ENCODE measurements at regions not wholly inside any gene's neighbourhood (a gene's known extent, or its start where the extent isn't known, plus 50 kb on each side); places are given as distances from the start of the nearest gene placed in this dataset.

DNA sequence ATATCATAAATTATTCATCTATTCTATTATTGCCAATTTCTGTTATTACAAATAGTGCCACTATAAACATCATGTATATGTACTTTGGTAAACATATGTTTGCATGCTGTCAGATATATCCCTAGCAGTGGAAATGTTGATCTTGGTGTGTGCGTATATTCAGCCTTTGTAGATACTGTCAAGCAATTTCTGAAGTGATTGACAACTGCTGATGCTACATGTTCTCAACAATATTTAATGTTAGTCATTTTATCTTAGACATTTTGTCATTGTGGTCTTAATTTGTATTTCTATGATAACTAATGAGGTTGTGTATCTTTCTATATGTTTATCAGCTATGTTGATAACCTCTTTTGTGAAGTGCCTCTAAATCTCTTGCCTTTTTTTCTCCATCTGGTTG, 186.5 kb upstream of the NRG3 start:
- TF ChIP-seq, protein P1, sequence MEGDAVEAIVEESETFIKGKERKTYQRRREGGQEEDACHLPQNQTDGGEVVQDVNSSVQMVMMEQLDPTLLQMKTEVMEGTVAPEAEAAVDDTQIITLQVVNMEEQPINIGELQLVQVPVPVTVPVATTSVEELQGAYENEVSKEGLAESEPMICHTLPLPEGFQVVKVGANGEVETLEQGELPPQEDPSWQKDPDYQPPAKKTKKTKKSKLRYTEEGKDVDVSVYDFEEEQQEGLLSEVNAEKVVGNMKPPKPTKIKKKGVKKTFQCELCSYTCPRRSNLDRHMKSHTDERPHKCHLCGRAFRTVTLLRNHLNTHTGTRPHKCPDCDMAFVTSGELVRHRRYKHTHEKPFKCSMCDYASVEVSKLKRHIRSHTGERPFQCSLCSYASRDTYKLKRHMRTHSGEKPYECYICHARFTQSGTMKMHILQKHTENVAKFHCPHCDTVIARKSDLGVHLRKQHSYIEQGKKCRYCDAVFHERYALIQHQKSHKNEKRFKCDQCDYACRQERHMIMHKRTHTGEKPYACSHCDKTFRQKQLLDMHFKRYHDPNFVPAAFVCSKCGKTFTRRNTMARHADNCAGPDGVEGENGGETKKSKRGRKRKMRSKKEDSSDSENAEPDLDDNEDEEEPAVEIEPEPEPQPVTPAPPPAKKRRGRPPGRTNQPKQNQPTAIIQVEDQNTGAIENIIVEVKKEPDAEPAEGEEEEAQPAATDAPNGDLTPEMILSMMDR (IDR thresholded peaks at IDR 0.05): no peak

DNA sequence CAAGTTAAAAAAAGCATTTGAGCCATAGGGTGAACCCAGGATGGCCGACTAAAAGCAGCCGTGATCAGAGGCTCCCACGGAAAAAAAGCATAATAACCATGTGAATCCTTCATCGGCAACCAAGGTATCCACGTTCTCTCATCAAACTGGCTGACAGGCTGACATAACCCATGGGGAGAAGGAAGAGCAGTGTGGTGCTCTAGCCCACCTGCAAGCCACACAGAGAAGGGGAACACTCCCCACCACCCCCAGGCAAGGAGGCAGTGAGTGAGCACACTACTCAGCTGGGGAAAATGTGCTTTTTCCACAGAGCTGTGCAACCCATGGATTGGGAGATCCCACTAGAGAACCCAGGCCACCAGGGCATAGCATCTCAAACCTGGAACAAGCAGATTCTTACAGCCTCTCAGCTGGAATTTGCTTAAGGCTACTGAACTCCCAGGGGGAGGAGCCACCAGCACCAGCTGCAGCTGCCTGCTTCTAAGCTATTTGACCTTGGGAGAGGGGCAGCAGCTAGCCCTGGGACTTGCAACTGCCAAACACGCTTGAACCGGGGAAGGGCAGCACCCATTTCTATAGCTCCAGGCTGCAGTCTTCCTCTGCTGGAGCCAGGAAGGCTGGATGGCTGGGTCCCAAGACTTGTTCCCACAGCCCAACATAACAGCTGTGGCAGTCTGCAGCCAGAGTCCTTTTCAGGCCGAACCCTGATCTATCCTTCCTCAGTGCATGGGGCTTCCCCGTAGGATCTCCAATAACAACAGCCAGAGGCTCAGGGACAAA, 178.2 kb upstream of the NRG3 start:
- TF ChIP-seq, protein P1 (IDR thresholded peaks at IDR 0.05): no peak

- TF ChIP-seq, protein P1 (IDR thresholded peaks at IDR 0.05): no peak
Measured at GRCh38 chr10:81704596-81704995, 170.4 kb upstream of the NRG3 start.

DNA sequence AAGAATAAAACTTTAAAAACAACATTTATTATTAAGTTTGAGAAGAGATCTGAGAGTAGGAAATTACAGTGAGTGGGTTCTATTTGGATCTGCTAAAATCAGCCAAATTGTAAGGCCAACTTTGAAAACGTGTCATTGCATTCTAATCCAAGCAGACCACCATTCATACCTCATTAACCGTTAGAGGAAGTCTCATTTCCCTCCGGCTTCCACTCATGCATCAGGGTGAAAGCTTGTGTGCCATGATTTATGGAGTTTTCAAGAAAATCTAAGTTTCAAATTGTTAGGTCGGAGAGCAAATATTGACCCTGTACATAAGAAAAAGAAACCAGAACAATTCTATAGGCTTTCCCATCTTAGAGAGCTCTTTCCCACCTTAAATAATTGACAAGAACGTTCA, 166.6 kb upstream of the NRG3 start:
- TF ChIP-seq, protein P1 (IDR thresholded peaks at IDR 0.05): no peak

- TF ChIP-seq, protein P1 (IDR thresholded peaks at IDR 0.05): no peak
Measured at GRCh38 chr10:81708929-81709328, 166.1 kb upstream of the NRG3 start.

DNA sequence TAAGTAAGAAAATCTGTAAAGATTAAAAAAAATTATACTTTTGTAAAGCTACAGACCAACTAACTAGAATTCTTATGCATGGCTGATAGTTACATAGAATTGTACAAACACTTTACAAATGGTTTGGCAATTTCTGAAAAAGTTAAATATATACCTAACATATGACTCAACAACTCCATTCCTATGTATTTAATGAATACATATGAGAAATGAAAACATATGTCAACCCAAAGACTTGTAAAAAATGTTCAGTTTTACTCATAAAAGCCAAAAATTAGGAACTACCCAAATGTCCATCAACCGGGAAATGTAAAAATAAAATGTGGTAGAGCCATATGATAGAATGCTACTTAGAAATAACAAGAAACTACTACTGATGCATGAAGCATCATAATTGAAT, 152.6 kb upstream of the NRG3 start:
- TF ChIP-seq, protein P1 (IDR thresholded peaks at IDR 0.05): no peak

DNA sequence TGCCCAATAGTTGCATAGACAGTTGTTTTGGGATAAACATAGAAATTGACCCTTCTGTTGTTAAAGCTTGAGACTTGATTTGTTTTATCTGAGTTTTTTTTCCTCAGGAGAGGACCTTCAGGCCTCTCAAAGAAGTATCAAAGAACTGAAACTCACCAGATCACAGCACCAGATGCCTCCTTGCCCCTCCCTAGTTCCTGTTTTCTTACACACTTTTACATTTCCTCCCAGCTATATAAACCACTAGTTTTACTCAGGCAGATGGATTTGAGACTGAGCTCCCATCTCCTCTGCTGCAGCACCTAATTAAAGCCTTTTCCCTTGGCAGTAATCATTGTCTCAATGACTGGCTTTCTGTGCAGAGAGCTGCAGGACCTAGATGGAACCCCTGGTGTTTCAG, 150.6 kb upstream of the NRG3 start:
- TF ChIP-seq, protein P1 (IDR thresholded peaks at IDR 0.05): no peak

GRCh38 chr10:81725851-81726250, 149.1 kb upstream of the NRG3 start:
- TF ChIP-seq, protein P1 (IDR thresholded peaks at IDR 0.05): no peak

Measured in LNCAP (cell line).